Transverse colon (tissue), 4 donors: ENCODE measurements at regions not wholly inside any gene's neighbourhood (a gene's known extent, or its start where the extent isn't known, plus 50 kb on each side); places are given as distances from the start of the nearest gene placed in this dataset.

ENCODE experiments used
- DNase-seq: peaks from one replicate; pipeline ENCODE4 v3.0.0-alpha.2; 2019
- H3K27ac ChIP-seq, 4 donors: fragments of 200-600 bp; sonication (generic); 2 replicates each; pipeline ENCODE4 v1.5.1; 2016 to 2018; ENCODE audit warnings: inconsistent platforms in 4 of 4
- H3K27me3 ChIP-seq: fragments of 200-600 bp; sonication (generic); 2 replicates; pipeline ENCODE4 v1.5.1; 2017; ENCODE audit warnings: inconsistent platforms
- H3K36me3 ChIP-seq, 4 donors: fragments of 200-600 bp; sonication (generic); 2 replicates each; pipeline ENCODE4 v1.5.1; 2017 to 2019; ENCODE audit warnings: inconsistent platforms in 4 of 4
- H3K4me1 ChIP-seq, 4 donors: fragments of 200-600 bp; sonication (generic); 2 replicates each; pipeline ENCODE4 v1.5.1; 2017 to 2020; ENCODE audit warnings: inconsistent platforms in 4 of 4
- H3K4me3 ChIP-seq, 4 donors: fragments of 200-600 bp; sonication (generic); 1 replicate in 1 of 4; 2 replicates in 3 of 4; pipeline versions ENCODE4 v1.5.1 to v1.6.1; 2017 to 2019; ENCODE audit warnings: inconsistent platforms in 4 of 4
- H3K9me3 ChIP-seq, 2 donors: fragments of 200-600 bp; sonication (generic); 2 replicates each; pipeline ENCODE4 v1.5.1; 2017 to 2019; ENCODE audit warnings: inconsistent platforms in 2 of 2
- EP300 ChIP-seq: sonication (generic); formaldehyde crosslinking; IDR thresholded peaks from one replicate; pipeline ENCODE4 v1.6.1; 2017; ENCODE audit warnings: antibody characterized with exemption, low read depth
- POLR2A ChIP-seq: fragments of 450-650 bp; IDR thresholded peaks from one replicate; pipeline ENCODE4 v1.6.1; 2016; ENCODE audit warnings: antibody characterized with exemption, mild to moderate bottlenecking, moderate library complexity
- POLR2AphosphoS5 ChIP-seq, 3 donors: sonication (generic); formaldehyde crosslinking; IDR thresholded peaks; one replicate each; pipeline ENCODE4 v1.6.1; 2016; ENCODE audit warnings: antibody characterized with exemption in 3 of 3
- WGBS, 2 donors: methylation state at CpG; one replicate each; pipeline ENCODE4 v1.1.5; 2018; ENCODE audit warnings: low coverage in 1 of 2; 5-methylcytosine and 5-hydroxymethylcytosine counted together
- in situ Hi-C, 4 donors: fragments of 200-750 bp; cut with MboI; loops; one replicate each; pipeline versions ENCODE4 v1.15.0 to v1.15.1; 2017; ENCODE audit warnings: low sequenced_read_pairs in 3 of 4, low pct_ligation_motif_present in 1 of 4, low pct_unique_long_range_greater_than_20kb in 1 of 4
- intact Hi-C: fragments of 100-400 bp; cut with DNase I; formaldehyde crosslinking; loops from one replicate; pipeline ENCODE4 v1.15.1; 2023; ENCODE audit warnings: low total_unique reads
- TF ChIP-seq, protein P1 (sequence below), 5 experiments: fragments of 200-600 bp in 3 of 5; fragments of 450-650 bp in 2 of 5; sonication (generic) in 3 of 5; IDR thresholded peaks; 1 replicate in 2 of 5; 2 replicates in 3 of 5; pipeline ENCODE4 v1.5.1; 2016 to 2017; ENCODE audit warnings: antibody characterized with exemption in 5 of 5, inconsistent platforms in 3 of 5, mild to moderate bottlenecking in 2 of 5, moderate library complexity in 1 of 5

DNA sequence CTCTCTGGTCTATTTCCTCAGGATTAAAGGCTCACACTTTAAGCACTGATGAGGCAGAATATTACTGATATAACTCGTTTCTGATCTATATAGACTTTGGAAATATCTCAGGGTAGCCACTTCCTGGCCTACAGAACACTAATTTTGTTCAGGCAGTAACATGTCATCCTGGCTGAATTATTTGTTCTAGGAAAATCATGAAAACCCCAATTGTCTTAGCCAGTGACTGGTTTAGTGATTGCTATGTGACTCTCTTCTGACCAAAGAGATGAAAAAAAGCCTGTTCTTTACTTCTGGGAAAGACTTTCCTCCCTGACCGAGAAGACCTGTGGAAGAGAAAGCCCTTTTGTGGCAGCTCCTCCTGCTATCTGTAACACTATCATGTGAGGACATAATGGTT lies 453.7 kb downstream of the SETD4 start:
- H3K36me3 ChIP-seq, result no peaks in the 10 kb centered on the region
- intact Hi-C loops (no loop called here), in situ Hi-C loops (no loop called here)
- no peaks in the 10 kb centered on the region for H3K9me3 ChIP-seq
- TF ChIP-seq POLR2AphosphoS5 (IDR thresholded peaks at IDR 0.05) (no peak), POLR2A (no peak), EP300 (no peak)
- TF ChIP-seq, protein P1, sequence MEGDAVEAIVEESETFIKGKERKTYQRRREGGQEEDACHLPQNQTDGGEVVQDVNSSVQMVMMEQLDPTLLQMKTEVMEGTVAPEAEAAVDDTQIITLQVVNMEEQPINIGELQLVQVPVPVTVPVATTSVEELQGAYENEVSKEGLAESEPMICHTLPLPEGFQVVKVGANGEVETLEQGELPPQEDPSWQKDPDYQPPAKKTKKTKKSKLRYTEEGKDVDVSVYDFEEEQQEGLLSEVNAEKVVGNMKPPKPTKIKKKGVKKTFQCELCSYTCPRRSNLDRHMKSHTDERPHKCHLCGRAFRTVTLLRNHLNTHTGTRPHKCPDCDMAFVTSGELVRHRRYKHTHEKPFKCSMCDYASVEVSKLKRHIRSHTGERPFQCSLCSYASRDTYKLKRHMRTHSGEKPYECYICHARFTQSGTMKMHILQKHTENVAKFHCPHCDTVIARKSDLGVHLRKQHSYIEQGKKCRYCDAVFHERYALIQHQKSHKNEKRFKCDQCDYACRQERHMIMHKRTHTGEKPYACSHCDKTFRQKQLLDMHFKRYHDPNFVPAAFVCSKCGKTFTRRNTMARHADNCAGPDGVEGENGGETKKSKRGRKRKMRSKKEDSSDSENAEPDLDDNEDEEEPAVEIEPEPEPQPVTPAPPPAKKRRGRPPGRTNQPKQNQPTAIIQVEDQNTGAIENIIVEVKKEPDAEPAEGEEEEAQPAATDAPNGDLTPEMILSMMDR (IDR thresholded peaks at IDR 0.05), result no peak
- WGBS, 2 donors, result 50 to 56% methylated on average over 1 to 2 of the region's 2 CpGs
- no peak overlapping the region for H3K4me3 ChIP-seq
- no peak overlapping the region for H3K27ac ChIP-seq
- H3K27me3 ChIP-seq, result peaks cover 6% of the 10 kb centered on the region
- H3K4me1 ChIP-seq, result no peaks in the 10 kb centered on the region
- DNase-seq, result no peak

DNA sequence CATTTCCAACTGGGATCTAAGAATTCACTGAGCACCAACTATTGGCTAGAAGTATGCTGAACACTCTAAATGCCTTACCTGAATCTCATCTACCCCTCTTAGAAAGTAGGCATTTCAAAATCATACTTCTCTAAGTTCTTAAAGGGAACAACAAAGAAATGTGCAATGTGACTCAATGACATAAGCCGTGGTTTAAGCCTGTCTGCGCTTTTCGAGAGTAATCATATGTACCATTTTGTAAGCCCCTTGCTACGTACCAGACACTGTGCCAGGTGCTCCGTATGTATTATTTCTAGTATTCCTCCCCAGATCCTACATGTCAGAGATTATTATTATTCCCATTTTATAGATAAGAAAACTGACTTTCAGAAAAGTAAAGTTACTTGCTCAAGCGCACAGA lies 454.2 kb downstream of the SETD4 start:
- H3K4me3 ChIP-seq, result no peak overlapping the region
- H3K9me3 ChIP-seq, result no peaks in the 10 kb centered on the region
- no peaks in the 10 kb centered on the region for H3K4me1 ChIP-seq
- intact Hi-C loops (no loop called here), in situ Hi-C loops (no loop called here)
- TF ChIP-seq EP300, result no peak
- TF ChIP-seq, protein P1 (IDR thresholded peaks at IDR 0.05), result no peak
- TF ChIP-seq POLR2A, result no peak
- no peak for TF ChIP-seq POLR2AphosphoS5 (IDR thresholded peaks at IDR 0.05)
- WGBS, 2 donors, result 63 to 90% methylated on average over 3 to 6 of the region's 6 CpGs
- no peak for DNase-seq
- peaks cover 6% of the 10 kb centered on the region for H3K27me3 ChIP-seq
- no peaks in the 10 kb centered on the region for H3K36me3 ChIP-seq
- no peak overlapping the region for H3K27ac ChIP-seq

DNA sequence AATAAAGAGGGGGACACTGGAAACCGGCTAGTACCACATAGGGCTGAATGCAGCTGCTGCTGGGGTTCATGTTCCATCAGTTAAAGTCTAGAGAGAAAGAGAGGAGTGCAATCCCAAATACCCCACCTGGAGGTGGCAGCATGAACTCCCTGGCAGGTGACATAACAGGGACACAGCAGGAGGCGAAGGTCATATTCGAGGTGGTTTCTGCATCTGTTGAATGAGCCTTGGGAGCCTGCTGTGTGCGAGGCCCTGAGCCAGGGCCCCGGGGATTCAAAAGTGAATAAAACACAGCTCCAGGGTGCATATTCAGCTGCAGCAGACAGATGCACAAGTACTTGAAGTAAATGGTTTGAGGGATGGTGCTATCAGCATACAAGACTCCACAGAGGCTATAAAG lies 456.8 kb downstream of the SETD4 start:
- H3K4me3 ChIP-seq, result no peak overlapping the region
- WGBS, 2 donors, result 60 to 81% methylated on average over 1 to 5 of the region's 5 CpGs
- in situ Hi-C loops, result no loop called here
- H3K27ac ChIP-seq, result no peak overlapping the region
- no peaks in the 10 kb centered on the region for H3K36me3 ChIP-seq
- H3K9me3 ChIP-seq, result no peaks in the 10 kb centered on the region
- peaks cover 6% of the 10 kb centered on the region for H3K27me3 ChIP-seq
- intact Hi-C loops, result no loop called here
- H3K4me1 ChIP-seq, result no peaks in the 10 kb centered on the region
- TF ChIP-seq, protein P1 (IDR thresholded peaks at IDR 0.05), result no peak
- TF ChIP-seq EP300 (no peak), POLR2AphosphoS5 (IDR thresholded peaks at IDR 0.05) (no peak), POLR2A (no peak)
- no peak for DNase-seq

- no peaks in the 10 kb centered on the region for H3K9me3 ChIP-seq
- H3K27ac ChIP-seq, result no peak overlapping the region
- no peaks in the 10 kb centered on the region for H3K36me3 ChIP-seq
- TF ChIP-seq POLR2A, result no peak
- TF ChIP-seq POLR2AphosphoS5 (IDR thresholded peaks at IDR 0.05), result no peak
- TF ChIP-seq, protein P1 (IDR thresholded peaks at IDR 0.05), result no peak
- TF ChIP-seq EP300, result no peak
- no peaks in the 10 kb centered on the region for H3K4me1 ChIP-seq
- in situ Hi-C loops (no loop called here), intact Hi-C loops (no loop called here)
- no peak overlapping the region for H3K4me3 ChIP-seq
- peaks cover 6% of the 10 kb centered on the region for H3K27me3 ChIP-seq
- WGBS, 2 donors, result 69% methylated on average over 7 of the region's 7 CpGs; no CpG with 5 or more reads in 1 of the 2 donors
- DNase-seq, result no peak
Measured at GRCh38 chr21:35602811-35603362, 457.4 kb downstream of the SETD4 start.
